Left lung (tissue), 4 donors: ENCODE measurements at regions not wholly inside any gene's neighbourhood (a gene's known extent, or its start where the extent isn't known, plus 50 kb on each side); places are given as distances from the start of the nearest gene placed in this dataset.

Source experiments
- ATAC-seq: fragments of 200-7000 bp; cut with Tn5 transposase; one replicate; pipeline ENCODE4 v1.9.1; 2020; ENCODE audit warnings: moderate library complexity
- DNase-seq, 4 donors: peaks; one replicate each; pipeline ENCODE4 v3.0.0-alpha.2; 2013 to 2020
- H3K27ac ChIP-seq, 2 donors: fragments of 200-600 bp; sonication (generic) in 1 of 2; one replicate each; pipeline versions ENCODE4 v1.5.0 to v1.8.0; 2020 to 2021
- H3K27me3 ChIP-seq, 2 donors: fragments of 200-600 bp; sonication (generic) in 1 of 2; one replicate each; pipeline versions ENCODE4 v1.5.0 to v1.8.0; 2020 to 2021
- H3K36me3 ChIP-seq, 2 donors: fragments of 200-600 bp; sonication (generic) in 1 of 2; one replicate each; pipeline versions ENCODE4 v1.5.0 to v1.8.0; 2020 to 2021
- H3K4me1 ChIP-seq, 2 donors: fragments of 200-600 bp; one replicate each; pipeline ENCODE4 v1.8.0; 2021
- H3K4me3 ChIP-seq, 2 donors: fragments of 200-600 bp; sonication (generic) in 1 of 2; one replicate each; pipeline versions ENCODE4 v1.5.0 to v1.8.0; 2020 to 2021; ENCODE audit warnings: mild to moderate bottlenecking in 1 of 2
- H3K9me3 ChIP-seq, 2 donors: fragments of 200-600 bp; sonication (generic) in 1 of 2; one replicate each; pipeline versions ENCODE4 v1.5.0 to v1.8.0; 2020 to 2021
- intact Hi-C, 2 donors: fragments of 100-400 bp; cut with DNase I; formaldehyde crosslinking; loops; one replicate each; pipeline versions ENCODE4 v1.11.2 to v1.14.2; 2022
- TF ChIP-seq, protein P1 (sequence below), 2 donors: fragments of 200-600 bp; sonication (generic) in 1 of 2; IDR thresholded peaks; one replicate each; pipeline versions ENCODE4 v1.5.0 to v1.8.0; 2021; ENCODE audit warnings: antibody characterized with exemption in 2 of 2
- donor health status: DM: no; HTN: yes; CAD: no.
- donor health status: DM: no; HTN: no; CAD: no.

DNA sequence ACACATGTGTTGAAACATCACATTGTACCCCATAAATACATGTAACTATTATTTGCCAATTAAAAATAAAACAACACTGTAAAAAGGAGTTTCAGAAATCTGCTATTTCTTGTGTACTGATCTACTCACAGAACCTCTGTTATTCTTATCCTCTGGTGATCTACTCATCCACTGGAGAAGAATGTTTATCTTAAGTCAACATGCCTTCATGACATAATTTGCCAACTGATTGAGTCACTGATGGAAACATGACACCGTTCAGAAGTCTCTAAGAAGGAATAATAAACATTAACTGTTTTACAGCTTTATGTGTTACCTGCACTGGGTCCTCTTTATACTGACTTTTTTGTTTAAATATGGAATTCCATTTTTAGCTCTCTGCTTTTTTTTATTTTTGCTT is 555.2 kb downstream of the DCDC2C start:
- Histone ChIP-seq H3K4me1 (no peaks in the 10 kb centered on the region), H3K4me3 (no peak overlapping the region), H3K27ac (no peak overlapping the region), H3K36me3 (no peaks in the 10 kb centered on the region), H3K27me3 (no peaks in the 10 kb centered on the region), H3K9me3 (no peaks in the 10 kb centered on the region)
- ATAC-seq (no peak), DNase-seq (no peak)
- TF ChIP-seq, protein P1, sequence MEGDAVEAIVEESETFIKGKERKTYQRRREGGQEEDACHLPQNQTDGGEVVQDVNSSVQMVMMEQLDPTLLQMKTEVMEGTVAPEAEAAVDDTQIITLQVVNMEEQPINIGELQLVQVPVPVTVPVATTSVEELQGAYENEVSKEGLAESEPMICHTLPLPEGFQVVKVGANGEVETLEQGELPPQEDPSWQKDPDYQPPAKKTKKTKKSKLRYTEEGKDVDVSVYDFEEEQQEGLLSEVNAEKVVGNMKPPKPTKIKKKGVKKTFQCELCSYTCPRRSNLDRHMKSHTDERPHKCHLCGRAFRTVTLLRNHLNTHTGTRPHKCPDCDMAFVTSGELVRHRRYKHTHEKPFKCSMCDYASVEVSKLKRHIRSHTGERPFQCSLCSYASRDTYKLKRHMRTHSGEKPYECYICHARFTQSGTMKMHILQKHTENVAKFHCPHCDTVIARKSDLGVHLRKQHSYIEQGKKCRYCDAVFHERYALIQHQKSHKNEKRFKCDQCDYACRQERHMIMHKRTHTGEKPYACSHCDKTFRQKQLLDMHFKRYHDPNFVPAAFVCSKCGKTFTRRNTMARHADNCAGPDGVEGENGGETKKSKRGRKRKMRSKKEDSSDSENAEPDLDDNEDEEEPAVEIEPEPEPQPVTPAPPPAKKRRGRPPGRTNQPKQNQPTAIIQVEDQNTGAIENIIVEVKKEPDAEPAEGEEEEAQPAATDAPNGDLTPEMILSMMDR (IDR thresholded peaks at IDR 0.05) = no peak
- intact Hi-C loops = no loop called here

DNA sequence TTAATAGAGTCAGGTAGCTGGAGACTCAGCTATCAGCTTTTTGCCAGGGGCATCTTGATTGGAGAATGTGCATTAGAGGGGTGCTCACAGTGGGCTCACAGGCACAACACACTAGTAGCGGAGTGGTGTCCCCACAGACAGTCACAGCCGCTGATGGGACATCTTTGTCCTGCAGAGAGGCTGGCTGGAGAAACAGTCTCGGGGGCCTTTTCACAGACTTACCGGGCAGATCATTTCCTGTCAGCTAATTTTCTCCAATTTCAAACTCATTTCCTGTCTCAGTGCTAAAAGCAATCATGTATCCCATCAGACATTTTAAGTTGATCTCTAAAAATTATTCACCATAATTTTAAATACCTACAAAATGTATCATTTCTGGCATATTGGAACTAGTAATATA is 562.6 kb downstream of the DCDC2C start:
- Histone ChIP-seq H3K36me3 (no peaks in the 10 kb centered on the region), H3K27ac (no peak overlapping the region), H3K9me3 (no peaks in the 10 kb centered on the region), H3K4me1 (no peaks in the 10 kb centered on the region), H3K27me3 (no peaks in the 10 kb centered on the region), H3K4me3 (no peak overlapping the region)
- DNase-seq (no peak), ATAC-seq (no peak)
- TF ChIP-seq, protein P1 (IDR thresholded peaks at IDR 0.05) = no peak
- intact Hi-C loops = no loop called here

DNA sequence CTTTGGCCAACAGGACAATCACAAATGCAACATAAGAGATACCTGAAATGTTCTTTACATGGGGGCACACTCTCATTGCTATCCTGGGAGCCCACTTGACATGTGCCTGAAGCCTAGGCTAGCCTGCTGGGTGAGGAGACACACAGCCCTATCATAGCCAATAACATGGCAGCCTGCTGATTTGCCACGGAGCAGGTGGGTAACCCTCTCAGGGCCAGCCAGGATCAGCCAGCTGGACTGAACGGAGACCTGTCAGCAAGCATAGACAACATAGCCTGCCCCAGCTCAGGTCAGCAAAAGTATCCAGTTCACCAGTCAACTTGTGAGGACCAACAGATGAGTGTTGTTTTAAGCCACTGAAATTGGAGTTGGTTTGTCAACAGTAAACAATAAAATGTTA is 566.5 kb downstream of the DCDC2C start:
- no peak for ATAC-seq
- TF ChIP-seq, protein P1 (IDR thresholded peaks at IDR 0.05) = no peak

GRCh38 chr2:4272261-4272858 is 569.0 kb downstream of the DCDC2C start:
- no peaks in the 10 kb centered on the region for H3K36me3 ChIP-seq
- H3K4me1 ChIP-seq = no peaks in the 10 kb centered on the region
- no peaks in the 10 kb centered on the region for H3K9me3 ChIP-seq
- H3K27me3 ChIP-seq = no peaks in the 10 kb centered on the region
- DNase-seq = peak in 1 of 4 donors; percentile 33
- intact Hi-C loops = no loop called here
- ATAC-seq = no peak
- no peak overlapping the region for H3K4me3 ChIP-seq
- no peak overlapping the region for H3K27ac ChIP-seq
- TF ChIP-seq, protein P1 (IDR thresholded peaks at IDR 0.05) = no peak

More for the DNA sequence above, 566.5 kb downstream of the DCDC2C start:
- Histone ChIP-seq H3K4me3 (no peak overlapping the region), H3K27ac (no peak overlapping the region), H3K36me3 (no peaks in the 10 kb centered on the region), H3K9me3 (no peaks in the 10 kb centered on the region), H3K27me3 (no peaks in the 10 kb centered on the region), H3K4me1 (no peaks in the 10 kb centered on the region)
- intact Hi-C loops = no loop called here
- no peak for DNase-seq

DNA sequence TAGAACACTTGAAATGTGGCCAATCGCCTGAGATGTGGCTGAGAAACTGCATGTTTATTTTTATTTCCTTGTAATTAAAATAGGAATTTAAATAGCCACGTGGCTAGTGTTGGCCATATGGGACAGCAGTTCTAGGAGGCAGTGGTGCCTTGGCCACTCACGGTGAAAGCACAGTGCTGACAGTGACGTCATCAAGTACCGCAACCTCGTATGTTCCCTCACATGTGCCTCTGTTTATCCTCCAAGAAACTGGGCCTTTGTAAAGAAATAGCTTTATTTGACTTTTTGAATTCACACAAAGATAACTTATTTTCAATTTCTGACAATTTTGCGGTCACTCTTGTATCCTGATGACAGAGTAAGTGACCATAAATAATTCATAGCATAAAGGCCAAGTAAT is 575.0 kb downstream of the DCDC2C start:
- no peak overlapping the region for H3K27ac ChIP-seq
- no peaks in the 10 kb centered on the region for H3K9me3 ChIP-seq
- ATAC-seq (no peak), DNase-seq (no peak)
- H3K4me1 ChIP-seq = no peaks in the 10 kb centered on the region
- intact Hi-C loops = no loop called here
- no peaks in the 10 kb centered on the region for H3K27me3 ChIP-seq
- no peak overlapping the region for H3K4me3 ChIP-seq
- no peaks in the 10 kb centered on the region for H3K36me3 ChIP-seq
- TF ChIP-seq, protein P1 (IDR thresholded peaks at IDR 0.05) = no peak
